Activated CD4-positive, alpha-beta T cell treated with anti-CD3 and anti-CD28 coated beads, Interleukin-2, amount 50 U/mL, for 1 hour (primary cell): ENCODE measurements at regions not wholly inside any gene's neighbourhood (a gene's known extent, or its start where the extent isn't known, plus 50 kb on each side); places are given as distances from the start of the nearest gene placed in this dataset.

ENCODE experiments used
- DNase-seq: peaks from one replicate; pipeline ENCODE4 v3.0.0-alpha.2; 2020

- DNase-seq: no peak
Measured at GRCh38 chr20:20992686-20993360, 113.3 kb downstream of the LINC00237 start.

DNA sequence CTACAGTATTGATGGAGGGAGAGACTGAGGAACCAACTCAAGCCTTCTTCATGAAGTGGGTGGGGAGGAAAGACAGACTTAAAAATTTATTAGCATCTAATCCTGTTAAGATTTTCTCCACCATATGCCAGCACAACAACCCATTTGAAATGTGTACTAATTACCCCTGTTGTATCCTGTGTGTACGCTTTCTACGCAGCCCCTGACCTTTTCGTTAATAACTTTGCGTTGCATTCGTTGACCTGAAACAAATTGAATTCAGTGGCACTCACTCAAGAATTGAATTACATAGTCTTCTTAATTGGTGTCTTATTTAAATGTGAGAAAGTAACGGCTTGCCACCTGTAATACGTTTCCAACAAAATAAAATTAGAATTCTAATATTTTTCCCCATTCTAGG is 113.9 kb downstream of the LINC00237 start:
- no peak for DNase-seq

- DNase-seq: no peak
Measured at GRCh38 chr20:20989081-20989480, 117.1 kb downstream of the LINC00237 start.

GRCh38 chr20:20979934-20980333 is 126.2 kb downstream of the LINC00237 start:
- no peak for DNase-seq

DNA sequence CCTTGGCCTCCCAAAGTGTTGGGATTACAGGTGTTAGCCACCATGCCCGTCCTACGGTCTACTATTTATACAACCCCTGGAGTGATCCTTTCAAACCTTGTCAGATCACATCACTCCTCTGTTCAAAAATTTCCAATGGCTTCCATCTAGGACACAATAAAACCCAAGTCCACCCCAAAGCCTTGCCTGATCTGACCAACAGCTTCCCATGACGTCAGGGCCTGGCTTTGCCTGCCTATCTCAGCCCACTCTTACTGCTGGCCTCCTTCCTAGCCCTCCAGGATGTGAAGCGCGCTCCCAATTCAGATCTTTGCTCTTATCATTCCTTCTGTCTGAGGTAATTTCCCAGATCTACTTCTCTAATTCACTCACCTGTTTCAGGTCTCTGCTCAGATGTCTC is 128.4 kb downstream of the LINC00237 start:
- DNase-seq: no peak

DNA sequence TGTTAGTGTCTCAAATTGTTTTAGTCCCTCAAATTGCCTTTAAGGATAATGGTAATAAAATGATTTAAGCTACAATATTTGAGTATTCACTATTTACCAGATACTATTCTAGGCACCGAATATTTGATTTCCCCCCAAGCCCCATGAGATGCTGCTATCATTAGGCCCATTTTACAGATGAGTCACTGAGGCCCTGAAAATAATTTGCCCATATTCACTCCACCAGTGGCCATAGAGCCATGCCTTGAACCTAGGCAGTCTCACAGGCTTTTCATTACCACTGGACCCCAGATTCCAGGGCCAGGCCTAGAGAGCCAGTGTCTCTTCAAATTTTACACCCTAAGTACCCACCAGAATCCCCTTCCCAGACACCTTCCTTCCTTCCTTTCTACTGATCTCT is 133.7 kb downstream of the LINC00237 start:
- DNase-seq: no peak

DNA sequence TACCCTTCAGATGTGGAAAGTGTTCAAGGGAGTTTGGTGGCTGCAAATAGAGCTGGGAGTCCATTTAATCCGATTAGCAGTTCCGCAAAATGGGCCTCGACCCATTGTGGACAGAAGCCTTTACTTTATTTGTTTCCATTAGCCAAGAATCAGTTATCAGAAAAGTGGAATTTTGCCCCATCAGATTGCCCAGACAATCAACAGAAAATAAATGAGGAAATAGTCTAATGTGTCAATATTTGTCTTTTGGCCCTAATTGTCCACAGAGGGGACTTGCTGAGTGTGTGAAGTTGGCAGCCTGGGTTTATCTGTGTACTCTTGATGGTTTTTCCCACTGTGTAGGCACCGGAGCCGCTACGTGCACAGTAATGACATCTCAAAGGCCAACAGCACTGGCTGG is 134.3 kb downstream of the LINC00237 start:
- no peak for DNase-seq

DNA sequence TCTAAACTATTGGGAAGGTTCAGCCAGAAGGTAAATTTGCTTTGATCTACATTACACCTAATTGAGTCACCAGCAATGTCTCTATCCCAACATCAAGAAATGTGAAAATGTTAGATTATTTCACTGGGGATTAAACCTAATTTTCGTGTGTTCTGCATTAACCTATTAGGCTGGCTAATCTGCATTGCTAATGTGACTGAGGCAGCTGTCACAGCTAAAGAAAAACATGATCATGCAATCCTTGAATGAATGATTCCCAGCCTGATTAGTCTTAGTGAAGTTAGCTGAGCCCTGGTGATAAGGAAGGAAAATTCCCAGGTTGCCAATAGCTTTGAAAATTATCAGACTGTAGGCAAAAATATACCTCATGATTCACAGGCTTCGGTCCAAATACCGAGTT is 135.3 kb downstream of the LINC00237 start:
- no peak for DNase-seq

DNA sequence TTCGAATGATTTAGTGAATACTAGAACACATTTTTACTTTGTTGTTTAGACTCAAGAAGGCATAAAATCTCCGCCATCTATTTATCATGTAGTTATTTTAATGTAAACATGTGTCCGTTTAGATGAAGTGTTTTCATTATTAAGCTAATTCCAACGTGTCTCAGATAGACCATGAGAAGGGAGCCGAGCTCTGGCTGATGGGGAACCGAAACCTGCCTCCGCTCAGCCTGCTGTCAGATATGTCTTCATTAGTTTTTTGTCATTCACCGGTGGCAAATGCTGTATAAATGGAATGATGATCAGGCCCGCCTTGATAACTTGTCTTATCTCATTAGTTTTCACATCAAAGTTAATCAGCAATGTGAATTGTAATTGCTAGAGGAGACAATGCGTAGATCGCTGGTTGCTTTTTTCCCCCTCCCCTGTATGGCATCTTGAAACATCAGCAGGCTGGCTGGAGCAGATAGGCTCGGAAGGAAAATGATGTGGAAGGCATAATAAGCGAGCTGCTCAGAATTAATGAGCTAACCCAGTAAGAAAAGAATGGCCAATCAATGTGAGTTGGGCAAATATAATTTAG is 136.4 kb downstream of the LINC00237 start:
- DNase-seq: no peak

- no peak for DNase-seq
Measured at GRCh38 chr20:20967564-20968184, 138.5 kb downstream of the LINC00237 start.

DNA sequence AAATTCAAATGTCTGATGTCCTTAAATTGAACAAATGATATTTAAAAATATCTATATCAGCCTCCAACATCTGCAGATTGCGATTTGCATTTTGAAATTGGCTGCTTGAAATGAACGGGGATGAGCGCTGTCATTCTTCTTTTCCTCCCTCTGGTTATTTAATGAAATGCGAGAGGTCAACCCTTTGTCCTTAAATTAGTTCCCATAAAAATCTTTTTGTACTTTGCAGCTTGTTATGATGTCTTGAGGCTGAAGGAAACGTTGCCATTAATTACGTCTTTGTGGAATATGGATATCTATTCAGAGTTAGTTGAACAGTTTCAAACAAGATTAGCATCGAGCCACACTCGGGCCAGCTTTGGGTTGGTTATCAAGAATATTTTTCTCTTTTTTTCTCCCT is 140.0 kb downstream of the LINC00237 start:
- no peak for DNase-seq

DNA sequence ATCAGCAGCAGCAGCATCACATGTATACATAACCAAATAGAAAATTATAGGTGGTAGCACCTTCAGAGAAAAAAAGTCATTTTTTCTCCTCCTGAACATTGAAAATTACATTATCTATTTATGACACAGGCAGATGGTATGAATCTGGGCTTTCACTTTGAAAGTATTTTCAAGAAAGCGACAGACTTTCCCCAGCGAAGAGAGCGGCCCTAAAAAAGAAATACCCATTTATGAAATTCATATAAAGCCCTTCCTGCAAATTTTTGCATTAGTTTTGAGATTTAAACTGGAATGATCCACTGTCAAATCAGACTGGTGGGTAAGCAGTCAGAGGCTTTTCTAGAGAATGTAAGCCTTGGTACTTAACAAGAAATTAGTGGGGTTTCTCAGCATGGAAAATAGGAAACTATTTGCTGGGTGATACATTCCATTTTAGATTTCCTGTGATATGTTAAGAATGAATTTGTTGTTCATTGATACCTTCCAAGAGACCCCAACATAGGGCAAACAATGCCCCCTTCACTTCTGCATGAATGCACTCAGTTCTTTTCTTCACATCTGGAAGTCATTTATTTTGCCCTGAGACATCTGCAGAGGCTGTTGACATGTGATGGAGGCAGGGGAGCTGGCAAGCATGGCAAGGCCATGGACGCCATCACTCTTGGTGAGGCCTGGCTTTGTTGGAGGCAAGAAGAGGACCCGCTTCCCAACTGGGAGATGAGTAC is 147.0 kb downstream of the LINC00237 start:
- DNase-seq: no peak

DNA sequence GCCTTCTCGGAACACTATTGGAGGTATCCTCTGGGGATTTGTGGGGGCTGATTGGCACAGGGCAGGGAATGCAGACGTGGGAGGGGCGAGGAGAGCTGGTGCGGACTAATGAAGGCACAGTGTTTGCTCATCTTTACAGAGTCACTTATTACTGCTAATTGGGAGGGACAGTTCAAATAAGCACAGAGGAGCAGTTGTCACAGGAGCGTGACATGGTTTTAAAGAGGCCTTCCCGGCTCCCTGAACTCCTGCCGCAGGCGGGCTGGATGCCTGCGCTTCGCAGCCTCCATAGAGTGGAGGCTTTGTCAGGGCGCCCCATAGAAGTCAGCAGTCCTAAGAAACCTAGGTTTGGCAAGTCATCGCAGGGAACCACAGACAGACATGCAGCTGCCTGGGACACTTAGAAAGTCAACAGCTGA is 149.6 kb downstream of the LINC00237 start:
- DNase-seq: no peak

DNA sequence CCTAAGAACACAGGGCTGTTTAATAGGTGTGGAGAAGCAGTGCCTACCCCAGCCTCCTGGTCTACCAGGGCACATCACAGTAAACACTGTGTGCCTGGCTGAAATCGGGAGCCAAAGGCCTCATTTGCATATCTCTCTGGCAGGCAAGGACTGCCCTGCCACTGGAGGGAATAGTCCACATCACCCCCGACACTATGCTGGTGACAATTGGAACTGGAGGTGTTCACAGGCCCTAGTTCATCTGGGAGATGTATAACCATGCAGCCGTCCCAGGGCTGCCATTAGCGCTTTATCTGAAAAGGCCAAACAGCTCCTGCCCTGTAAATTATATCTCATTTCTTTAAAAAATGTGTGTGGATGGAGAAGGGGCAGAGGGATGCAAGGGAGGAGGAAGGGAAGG is 150.3 kb downstream of the LINC00237 start:
- no peak for DNase-seq

- DNase-seq: no peak
Measured at GRCh38 chr20:20953738-20954618, 152.2 kb downstream of the LINC00237 start.

DNA sequence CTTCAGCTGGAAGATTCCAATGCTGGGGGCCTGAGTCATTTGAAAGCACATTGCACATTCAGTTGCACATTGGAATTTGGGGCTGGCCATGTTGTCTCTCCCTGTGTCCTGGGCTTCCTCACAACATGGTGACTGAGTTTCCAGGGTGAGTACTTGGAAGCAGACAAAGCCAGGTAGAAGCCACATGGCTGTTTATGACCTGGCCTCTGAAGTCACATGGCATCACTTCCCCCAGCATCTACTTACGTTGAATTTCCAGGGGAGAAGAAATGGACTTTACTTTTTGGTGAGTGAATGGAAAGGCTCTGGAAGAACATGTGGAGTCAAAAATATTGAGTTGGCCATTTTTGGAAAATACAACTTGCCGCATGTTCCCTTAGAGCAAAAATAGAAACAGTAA is 155.5 kb downstream of the LINC00237 start:
- DNase-seq: no peak

DNA sequence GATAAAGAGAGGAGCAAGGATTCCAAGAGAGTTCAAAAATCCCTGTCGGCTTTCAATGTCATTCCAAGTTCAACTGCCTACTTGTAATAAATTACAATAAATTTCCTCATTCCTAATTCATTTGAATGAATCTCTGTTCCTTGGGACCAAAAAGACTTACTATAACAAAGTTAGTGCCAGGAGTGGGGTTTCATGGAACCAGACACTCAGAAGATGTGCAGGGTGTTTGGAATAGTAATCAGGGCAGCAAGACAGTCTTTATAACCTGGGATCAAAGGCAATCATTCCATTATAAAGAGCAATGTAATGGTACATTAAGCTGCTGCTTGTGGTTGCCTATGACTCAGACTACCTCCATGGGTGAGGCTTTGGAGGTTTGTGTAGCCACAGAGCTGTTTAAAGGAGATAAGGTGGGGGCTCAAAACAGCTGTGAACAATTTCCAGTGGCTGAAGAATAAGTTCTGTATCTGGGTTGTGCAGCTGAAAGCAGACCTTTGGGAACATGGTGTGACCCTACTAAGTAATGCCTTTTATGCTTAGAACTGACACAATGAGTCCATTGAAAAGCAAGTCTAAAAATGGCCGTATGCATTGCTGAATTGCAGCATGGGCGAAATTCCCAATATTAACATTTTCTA is 159.9 kb downstream of the LINC00237 start:
- DNase-seq: no peak

DNA sequence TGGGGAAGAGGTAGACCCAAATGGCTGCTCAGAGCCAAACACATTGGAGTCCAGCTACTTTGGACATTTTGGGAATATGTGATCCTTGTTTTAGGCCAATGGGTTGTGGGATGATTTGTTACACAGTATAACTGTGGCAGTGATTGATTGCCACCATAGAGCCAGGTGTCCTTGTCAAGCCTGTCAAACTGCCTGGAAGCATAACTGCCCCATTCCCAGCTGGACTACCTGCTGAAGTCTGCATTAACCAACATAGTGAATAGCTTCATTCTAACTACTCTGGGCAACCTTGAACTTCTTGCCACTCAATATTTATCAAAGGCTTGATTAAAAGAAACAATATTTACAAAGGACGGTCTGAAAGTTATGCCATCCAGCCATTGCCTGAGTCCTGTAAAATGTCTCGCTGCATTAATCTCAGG is 164.7 kb downstream of the LINC00237 start:
- DNase-seq: no peak

DNA sequence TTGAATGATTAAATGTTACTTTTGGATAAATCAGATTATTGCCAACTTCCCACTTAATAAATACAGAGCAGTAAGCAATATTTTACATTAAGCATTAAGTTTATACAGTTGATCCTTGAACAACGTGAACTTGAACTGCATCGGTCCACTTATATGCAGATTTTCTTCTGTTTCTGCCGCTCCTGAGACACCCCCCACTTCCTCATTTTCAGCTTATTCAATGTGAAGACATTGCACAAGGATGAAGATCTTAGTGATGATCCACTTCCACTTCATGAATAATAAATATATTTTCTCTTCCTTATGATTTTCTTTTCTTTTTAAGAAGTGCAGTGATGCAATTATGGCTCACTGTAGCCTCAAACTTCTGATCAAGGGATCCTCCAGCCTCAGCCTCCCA is 167.2 kb downstream of the LINC00237 start:
- DNase-seq: no peak

DNA sequence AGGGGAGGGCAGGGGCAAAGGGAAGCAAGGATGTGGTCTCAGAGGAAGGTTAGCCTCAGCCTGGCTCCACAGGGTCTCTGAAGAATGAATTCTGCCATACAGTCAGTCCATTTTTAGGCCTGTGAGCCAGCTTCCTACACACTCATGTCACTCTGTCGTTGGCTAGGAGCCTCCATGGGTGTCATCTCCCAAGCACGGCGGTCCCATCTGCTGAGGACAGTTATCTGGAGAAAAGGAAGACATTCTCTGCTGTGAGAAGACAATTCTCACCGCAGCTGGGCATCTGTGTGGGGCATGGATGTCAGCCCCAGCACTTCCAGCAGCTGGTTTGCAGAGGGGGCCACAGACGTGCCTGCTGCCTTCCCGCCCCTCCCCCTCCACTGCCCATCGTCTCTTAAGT is 167.6 kb downstream of the LINC00237 start:
- DNase-seq: no peak

DNA sequence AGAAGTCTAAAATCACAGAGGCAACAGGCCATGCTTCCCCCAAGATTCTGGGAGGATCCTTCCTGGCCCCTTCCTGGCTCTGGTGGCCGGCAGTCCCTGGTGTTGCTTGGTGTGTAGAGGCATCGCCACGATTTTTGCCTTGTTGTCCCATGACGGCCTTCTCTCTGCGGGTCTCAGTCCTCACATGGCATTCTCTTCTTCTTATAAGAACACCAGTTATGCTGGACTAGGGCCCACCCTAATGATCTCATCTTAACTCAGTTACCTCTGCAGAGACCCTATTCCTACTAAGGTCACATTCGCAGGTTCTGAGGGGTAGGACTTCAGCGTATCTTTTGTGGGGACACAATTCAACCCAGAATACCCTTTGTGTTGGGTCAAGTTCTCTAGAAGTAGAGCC is 168.0 kb downstream of the LINC00237 start:
- DNase-seq: no peak
